Fibroblast of pulmonary artery (primary cell): ENCODE measurements at regions not wholly inside any gene's neighbourhood (a gene's known extent, or its start where the extent isn't known, plus 50 kb on each side); places are given as distances from the start of the nearest gene placed in this dataset.
A peak's percentile ranks its signal among the peaks of the same experiment; 100 is the strongest.

Source experiments
- DNase-seq: peaks from one replicate; pipeline ENCODE4 v3.0.0-alpha.2; 2010; ENCODE audit warnings: low read depth
- H3K4me3 ChIP-seq: replicated peaks from 2 replicates; pipeline ENCODE4 v1.5.1; 2011; ENCODE audit warnings: low read depth, mild to moderate bottlenecking, control low read depth, low read length, moderate library complexity
- CTCF ChIP-seq: IDR thresholded peaks from 2 replicates; pipeline ENCODE4 v1.5.1; 2011; ENCODE audit warnings: mild to moderate bottlenecking, control low read depth, low read length, inconsistent platforms; ENCODE audit errors: missing control alignments

GRCh38 chr12:92558215-92558773 lies 144.5 kb upstream of the PLEKHG7 start:
- TF ChIP-seq CTCF: no peak
- no peak overlapping the region for H3K4me3 ChIP-seq
- no peak for DNase-seq

- no peak for TF ChIP-seq CTCF
- no peak for DNase-seq
- no peak overlapping the region for H3K4me3 ChIP-seq
Measured at GRCh38 chr12:92557422-92557724, 145.4 kb upstream of the PLEKHG7 start.

- no peak overlapping the region for H3K4me3 ChIP-seq
- TF ChIP-seq CTCF: no peak
- DNase-seq: no peak
Measured at GRCh38 chr12:92556637-92557421, 146.0 kb upstream of the PLEKHG7 start.

DNA sequence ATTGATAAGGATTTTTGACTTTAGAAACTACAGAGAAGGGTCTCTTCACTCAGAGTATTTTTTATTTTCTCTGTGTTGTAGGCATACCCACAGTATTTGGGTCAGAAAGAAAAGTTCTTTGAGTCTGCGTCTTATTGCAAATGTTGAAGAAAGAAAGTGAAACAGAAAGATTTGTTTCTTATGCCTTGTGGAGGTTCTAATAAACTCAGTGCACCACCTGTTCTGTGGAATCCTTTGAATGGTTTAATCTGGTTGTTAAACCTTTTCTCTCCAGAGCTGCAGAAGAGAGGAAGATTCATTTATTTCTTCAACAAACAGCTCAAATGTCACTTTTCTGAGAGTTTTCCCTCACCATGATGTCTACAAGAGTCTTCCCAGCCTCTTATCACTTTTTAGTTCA lies 146.6 kb upstream of the PLEKHG7 start:
- no peak for TF ChIP-seq CTCF
- no peak for DNase-seq
- H3K4me3 ChIP-seq: no peak overlapping the region

GRCh38 chr12:92554158-92555073 lies 148.4 kb upstream of the PLEKHG7 start:
- DNase-seq: no peak
- no peak for TF ChIP-seq CTCF

GRCh38 chr12:92553389-92553788 lies 149.4 kb upstream of the PLEKHG7 start:
- TF ChIP-seq CTCF: no peak
- DNase-seq: peak; percentile 35
- no peak overlapping the region for H3K4me3 ChIP-seq

More at GRCh38 chr12:92554158-92555073, 148.4 kb upstream of the PLEKHG7 start:
- H3K4me3 ChIP-seq: no peak overlapping the region
